Brain microvascular endothelial cell (primary cell): ENCODE measurements at regions not wholly inside any gene's neighbourhood (a gene's known extent, or its start where the extent isn't known, plus 50 kb on each side); places are given as distances from the start of the nearest gene placed in this dataset.

Source experiments
- DNase-seq: peaks from one replicate; pipeline ENCODE4 v3.0.0-alpha.2; 2020
- H3K27ac ChIP-seq: fragments of 250-450 bp; sonication (Bioruptor Pico); 2 replicates; pipeline ENCODE4 v1.5.1; 2020; ENCODE audit warnings: mild to moderate bottlenecking, moderate library complexity
- H3K27me3 ChIP-seq: fragments of 250-450 bp; sonication (Bioruptor Pico); replicated peaks from 2 replicates; pipeline ENCODE4 v1.5.1; 2020; ENCODE audit warnings: mild to moderate bottlenecking
- H3K36me3 ChIP-seq: fragments of 250-450 bp; sonication (Bioruptor Pico); replicated peaks from 2 replicates; pipeline ENCODE4 v1.5.1; 2020; ENCODE audit warnings: mild to moderate bottlenecking
- H3K4me3 ChIP-seq: 2 replicates; pipeline ENCODE4 v1.5.1; 2011; ENCODE audit warnings: low read depth, mild to moderate bottlenecking, control low read depth, low read length, moderate library complexity
- in situ Hi-C: cut with HindIII; loops from 2 replicates; pipeline ENCODE4 v1.10.0; 2017; ENCODE audit warnings: low sequenced_read_pairs, low pct_ligation_motif_present
- TF ChIP-seq, protein P1 (sequence below): IDR thresholded peaks from 2 replicates; pipeline ENCODE4 v1.5.1; 2011; ENCODE audit warnings: low read depth, mild to moderate bottlenecking, moderate library complexity, low read length, control low read depth, inconsistent platforms; ENCODE audit errors: missing control alignments

DNA sequence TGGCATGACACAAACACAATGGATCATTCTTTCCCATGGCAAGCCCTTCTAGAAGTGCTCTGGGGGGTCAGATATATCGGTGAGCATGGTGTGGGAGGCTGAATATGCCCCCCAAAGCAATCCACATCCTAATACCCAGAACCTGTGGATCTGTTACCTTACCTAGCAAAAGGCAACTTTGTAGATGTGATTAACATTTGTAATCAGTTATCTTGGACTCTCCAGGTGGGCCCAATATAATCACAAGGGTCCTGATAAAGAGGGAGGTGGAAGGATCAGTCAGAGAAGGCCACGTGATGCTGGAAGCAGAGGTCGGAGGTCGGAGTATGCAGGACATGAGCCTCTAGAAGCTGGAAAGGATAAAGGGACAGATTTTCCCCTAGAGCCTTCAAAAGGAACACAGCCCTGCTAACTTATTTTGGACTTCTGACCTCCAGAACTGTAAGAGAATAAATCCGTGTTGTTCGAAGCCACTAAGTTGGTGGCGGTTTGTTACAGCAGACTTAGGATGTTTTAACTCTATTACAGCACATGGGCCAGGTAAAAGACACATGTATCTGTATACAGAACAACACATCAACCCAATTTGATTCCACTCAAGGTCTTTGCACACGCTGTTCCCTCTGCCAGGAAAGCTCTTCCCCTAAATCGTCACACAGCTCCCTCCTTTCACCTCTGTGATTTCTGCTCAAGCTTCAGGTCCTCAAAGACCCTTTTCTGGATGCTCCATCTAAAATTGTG, 115.3 kb downstream of the NOG start:
- Histone ChIP-seq H3K27ac (no peak overlapping the region), H3K36me3 (no peaks in the 10 kb centered on the region), H3K4me3 (no peak overlapping the region), H3K27me3 (no peaks in the 10 kb centered on the region)
- TF ChIP-seq, protein P1, sequence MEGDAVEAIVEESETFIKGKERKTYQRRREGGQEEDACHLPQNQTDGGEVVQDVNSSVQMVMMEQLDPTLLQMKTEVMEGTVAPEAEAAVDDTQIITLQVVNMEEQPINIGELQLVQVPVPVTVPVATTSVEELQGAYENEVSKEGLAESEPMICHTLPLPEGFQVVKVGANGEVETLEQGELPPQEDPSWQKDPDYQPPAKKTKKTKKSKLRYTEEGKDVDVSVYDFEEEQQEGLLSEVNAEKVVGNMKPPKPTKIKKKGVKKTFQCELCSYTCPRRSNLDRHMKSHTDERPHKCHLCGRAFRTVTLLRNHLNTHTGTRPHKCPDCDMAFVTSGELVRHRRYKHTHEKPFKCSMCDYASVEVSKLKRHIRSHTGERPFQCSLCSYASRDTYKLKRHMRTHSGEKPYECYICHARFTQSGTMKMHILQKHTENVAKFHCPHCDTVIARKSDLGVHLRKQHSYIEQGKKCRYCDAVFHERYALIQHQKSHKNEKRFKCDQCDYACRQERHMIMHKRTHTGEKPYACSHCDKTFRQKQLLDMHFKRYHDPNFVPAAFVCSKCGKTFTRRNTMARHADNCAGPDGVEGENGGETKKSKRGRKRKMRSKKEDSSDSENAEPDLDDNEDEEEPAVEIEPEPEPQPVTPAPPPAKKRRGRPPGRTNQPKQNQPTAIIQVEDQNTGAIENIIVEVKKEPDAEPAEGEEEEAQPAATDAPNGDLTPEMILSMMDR = no peak
- in situ Hi-C loops = no loop called here
- DNase-seq = no peak

DNA sequence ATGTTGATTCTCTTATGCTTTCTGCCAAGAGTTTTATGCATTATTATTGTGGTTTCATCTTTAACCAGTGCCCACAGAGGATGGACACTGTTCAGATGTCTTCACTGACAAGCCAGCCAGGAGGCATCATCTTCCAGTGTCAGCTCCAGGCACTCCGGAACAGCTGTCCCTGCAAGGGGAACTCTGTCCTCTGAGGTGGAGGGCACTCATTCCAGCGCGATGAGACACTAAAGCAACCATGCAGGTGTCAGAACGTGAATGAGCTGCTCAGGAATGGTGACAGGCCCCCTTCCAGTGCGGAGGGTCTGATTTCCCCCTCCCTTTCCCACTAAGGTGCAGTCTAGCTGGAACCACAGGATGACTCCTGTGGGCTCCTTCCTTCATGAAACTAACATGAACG, 117.5 kb downstream of the NOG start:
- no peak overlapping the region for H3K27ac ChIP-seq
- TF ChIP-seq, protein P1 = no peak
- in situ Hi-C loops = no loop called here
- DNase-seq = no peak
- H3K27me3 ChIP-seq = no peaks in the 10 kb centered on the region
- H3K4me3 ChIP-seq = no peak overlapping the region
- no peaks in the 10 kb centered on the region for H3K36me3 ChIP-seq

DNA sequence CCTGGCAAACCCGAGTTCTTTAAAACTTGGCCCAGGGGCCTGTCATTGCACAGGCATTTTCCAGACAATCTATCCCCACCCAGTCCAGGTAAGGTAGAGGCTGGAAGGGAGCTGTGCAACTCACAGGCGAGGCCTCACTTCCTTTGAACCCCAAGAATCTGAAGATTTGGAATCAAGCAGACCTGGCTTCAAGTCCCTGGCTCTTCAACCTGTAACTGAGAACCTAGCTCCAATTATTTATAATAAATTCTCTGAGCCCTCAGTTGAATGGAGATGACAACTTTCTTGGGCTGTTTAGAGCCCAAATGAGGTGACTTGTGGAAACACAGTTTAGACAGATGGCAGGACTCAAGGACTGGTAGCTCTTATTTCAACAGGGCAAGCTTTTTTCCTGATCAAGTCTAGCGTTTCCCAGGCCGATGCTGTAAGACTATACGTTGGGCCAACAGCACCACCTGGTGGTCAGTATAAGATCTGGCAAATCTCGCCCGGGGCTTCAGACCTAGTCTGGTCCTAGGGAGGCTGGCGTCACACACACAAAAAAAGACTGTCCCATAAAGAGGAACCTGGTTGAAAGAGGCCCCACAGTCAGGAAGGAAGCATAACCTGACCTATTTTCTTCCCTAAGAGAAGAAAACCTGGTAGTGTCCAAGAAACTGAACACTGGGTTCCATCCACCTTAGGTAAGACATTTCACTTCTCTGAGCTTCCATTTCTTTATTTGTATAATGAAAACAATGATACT, 117.9 kb downstream of the C17orf67 start:
- peak; percentile 76 for DNase-seq
- Histone ChIP-seq H3K27me3 (peaks cover 2% of the 10 kb centered on the region), H3K27ac (no peak overlapping the region), H3K36me3 (no peaks in the 10 kb centered on the region), H3K4me3 (no peak overlapping the region)
- TF ChIP-seq, protein P1 = peak; percentile 86
- in situ Hi-C loops = no loop called here

DNA sequence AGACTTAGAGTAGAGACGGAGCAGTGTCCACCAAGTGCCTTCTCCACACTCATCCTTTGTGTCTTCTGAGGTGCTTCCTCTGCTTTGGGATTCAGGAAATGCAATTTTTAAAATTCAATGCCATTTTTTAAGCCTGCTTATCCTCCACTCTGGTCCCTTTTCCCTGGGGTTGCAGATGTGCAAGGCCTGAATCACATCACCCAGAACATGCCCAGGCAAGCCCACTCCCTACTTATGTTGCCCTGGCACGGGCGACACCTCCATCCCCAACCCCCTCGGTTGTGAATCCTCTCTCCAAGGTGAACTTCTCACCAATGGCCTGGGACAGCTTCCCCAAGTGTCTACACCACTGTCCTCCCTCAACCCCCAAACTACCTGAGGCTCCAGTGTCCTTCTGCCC, 116.2 kb downstream of the C17orf67 start:
- no peak overlapping the region for H3K27ac ChIP-seq
- TF ChIP-seq, protein P1 = no peak
- H3K36me3 ChIP-seq = no peaks in the 10 kb centered on the region
- in situ Hi-C loops = no loop called here
- peaks cover 7% of the 10 kb centered on the region for H3K27me3 ChIP-seq
- no peak overlapping the region for H3K4me3 ChIP-seq
- DNase-seq = no peak

DNA sequence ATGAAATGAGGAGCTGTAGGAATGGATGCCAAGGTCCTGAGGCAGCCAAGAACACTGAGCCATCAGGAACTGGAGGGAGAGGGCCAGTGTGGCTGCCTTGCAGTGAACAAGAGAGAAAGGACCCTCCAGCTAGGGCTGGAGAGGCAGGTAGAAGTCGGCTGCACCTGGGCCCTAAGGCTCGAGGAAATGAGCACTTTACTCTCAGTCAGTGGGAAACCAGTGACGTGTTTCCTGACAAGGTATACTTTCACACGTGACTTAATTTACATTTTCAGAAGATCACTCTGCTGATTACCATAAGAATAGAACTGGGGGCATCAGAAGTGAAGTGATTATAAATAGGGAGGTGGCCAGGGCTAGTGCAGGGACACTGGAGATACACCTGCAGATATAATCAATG, 115.2 kb downstream of the C17orf67 start:
- no peak overlapping the region for H3K4me3 ChIP-seq
- H3K27ac ChIP-seq = no peak overlapping the region
- H3K27me3 ChIP-seq = peaks cover 7% of the 10 kb centered on the region
- TF ChIP-seq, protein P1 = no peak
- in situ Hi-C loops = no loop called here
- no peak for DNase-seq
- no peaks in the 10 kb centered on the region for H3K36me3 ChIP-seq
